ENCODE measurements at regions not wholly inside any gene's neighbourhood (a gene's known extent, or its start where the extent isn't known, plus 50 kb on each side); places are given as distances from the start of the nearest gene placed in this dataset.

GRCh38 chr13:95434111-95434510 is 118.4 kb upstream of the CLDN10 start:
- TF ChIP-seq CTCF (IDR thresholded peaks at IDR 0.05) (no peak), POLR2AphosphoS5 (IDR thresholded peaks at IDR 0.05; ENCODE audit: insufficient read depth in 1 of 2, low read depth in 1 of 2) (no peak), POLR2A (IDR thresholded peaks at IDR 0.05) (no peak)
